ENCODE measurements at regions not wholly inside any gene's neighbourhood (a gene's known extent, or its start where the extent isn't known, plus 50 kb on each side); places are given as distances from the start of the nearest gene placed in this dataset.
A peak's percentile ranks its signal among the peaks of the same experiment; 100 is the strongest.

GRCh38 chr16:54407596-54407995, 121.0 kb upstream of the IRX3 start:
- no peak overlapping the region for H4K91ac ChIP-seq (ENCODE audit: low read depth, low read length)
- H3K79me2 ChIP-seq (ENCODE audit: control insufficient read depth, insufficient read depth, low read length, poor library complexity), result no peaks in the 10 kb centered on the region
- WGBS (ENCODE audit: extremely low coverage, insufficient coverage, insufficient read length), result no CpG with 5 or more reads among the region's 3 CpGs
- H2AFZ ChIP-seq (ENCODE audit: insufficient read depth, low read length, poor library complexity), result no peak overlapping the region
- no peak overlapping the region for H3K23ac ChIP-seq (ENCODE audit: low read length)
- H2BK120ac ChIP-seq (ENCODE audit: insufficient read depth, low read length, poor library complexity), result no peak overlapping the region
- no peak overlapping the region for H3K9ac ChIP-seq (ENCODE audit: low read length)
- no peaks in the 10 kb centered on the region for H3K36me3 ChIP-seq (ENCODE audit: control insufficient read depth in 1 of 2, insufficient read depth in 2 of 2, low read length in 2 of 2)
- H3K4me2 ChIP-seq (ENCODE audit: low read length), result no peak overlapping the region
- H3K79me1 ChIP-seq (ENCODE audit: low read length), result no peaks in the 10 kb centered on the region
- H3K14ac ChIP-seq (ENCODE audit: low read length), result no peak overlapping the region
- no peak overlapping the region for H2AK5ac ChIP-seq (ENCODE audit: low read length)
- no peak overlapping the region for H3K4me3 ChIP-seq (ENCODE audit: low read depth, low read length)
- H3K27ac ChIP-seq (ENCODE audit: low read depth, low read length), result no peak overlapping the region
- H3K9me3 ChIP-seq (ENCODE audit: insufficient read depth, low read depth, low read length), result no peaks in the 10 kb centered on the region
- no peak overlapping the region for H4K8ac ChIP-seq (ENCODE audit: low read depth, low read length)
- no peak overlapping the region for H2BK5ac ChIP-seq (ENCODE audit: low read depth, low read length, poor library complexity)
- H3K18ac ChIP-seq (ENCODE audit: low read length), result no peak overlapping the region
- DNase-seq, result peak; percentile 10 to 22
- H3K4me1 ChIP-seq (ENCODE audit: control insufficient read depth in 1 of 2, insufficient read depth in 2 of 2, low read length in 2 of 2), result peaks cover 0 to 6% of the 10 kb centered on the region in 2 experiments
- H2BK12ac ChIP-seq (ENCODE audit: low read length), result no peak overlapping the region
- no peaks in the 10 kb centered on the region for H3K27me3 ChIP-seq (ENCODE audit: insufficient read depth, low read length)
- no peak overlapping the region for H4K12ac ChIP-seq (ENCODE audit: low read depth, low read length)
- no peak overlapping the region for H3K4ac ChIP-seq (ENCODE audit: low read depth, low read length)

GRCh38 chr16:54405478-54405877, 118.9 kb upstream of the IRX3 start:
- H3K4me2 ChIP-seq (ENCODE audit: low read length), result no peak overlapping the region
- H2AK5ac ChIP-seq (ENCODE audit: low read length), result no peak overlapping the region
- no peak overlapping the region for H2BK5ac ChIP-seq (ENCODE audit: low read depth, low read length, poor library complexity)
- no peak overlapping the region for H2BK12ac ChIP-seq (ENCODE audit: low read length)
- H2AFZ ChIP-seq (ENCODE audit: insufficient read depth, low read length, poor library complexity), result no peak overlapping the region
- H3K79me2 ChIP-seq (ENCODE audit: control insufficient read depth, insufficient read depth, low read length, poor library complexity), result no peaks in the 10 kb centered on the region
- H3K4me1 ChIP-seq (ENCODE audit: control insufficient read depth in 1 of 2, insufficient read depth in 2 of 2, low read length in 2 of 2), result peaks cover 0 to 6% of the 10 kb centered on the region in 2 experiments
- H2BK120ac ChIP-seq (ENCODE audit: insufficient read depth, low read length, poor library complexity), result no peak overlapping the region
- no CpG with 5 or more reads among the region's 5 CpGs for WGBS (ENCODE audit: extremely low coverage, insufficient coverage, insufficient read length)
- H3K79me1 ChIP-seq (ENCODE audit: low read length), result no peaks in the 10 kb centered on the region
- no peak for DNase-seq
- H4K91ac ChIP-seq (ENCODE audit: low read depth, low read length), result no peak overlapping the region
- no peaks in the 10 kb centered on the region for H3K9me3 ChIP-seq (ENCODE audit: insufficient read depth, low read depth, low read length)
- no peak overlapping the region for H4K8ac ChIP-seq (ENCODE audit: low read depth, low read length)
- no peaks in the 10 kb centered on the region for H3K27me3 ChIP-seq (ENCODE audit: insufficient read depth, low read length)
- H3K4me3 ChIP-seq (ENCODE audit: low read depth, low read length), result no peak overlapping the region
- H3K9ac ChIP-seq (ENCODE audit: low read length), result no peak overlapping the region
- no peak overlapping the region for H3K14ac ChIP-seq (ENCODE audit: low read length)
- no peak overlapping the region for H3K4ac ChIP-seq (ENCODE audit: low read depth, low read length)
- H3K23ac ChIP-seq (ENCODE audit: low read length), result no peak overlapping the region
- H3K36me3 ChIP-seq (ENCODE audit: control insufficient read depth in 1 of 2, insufficient read depth in 2 of 2, low read length in 2 of 2), result no peaks in the 10 kb centered on the region
- H3K27ac ChIP-seq (ENCODE audit: low read depth, low read length), result no peak overlapping the region
- H4K12ac ChIP-seq (ENCODE audit: low read depth, low read length), result no peak overlapping the region
- H3K18ac ChIP-seq (ENCODE audit: low read length), result no peak overlapping the region

GRCh38 chr16:54403580-54403979, 117.0 kb upstream of the IRX3 start:
- H3K14ac ChIP-seq (ENCODE audit: low read length), result no peak overlapping the region
- no peak overlapping the region for H2AK5ac ChIP-seq (ENCODE audit: low read length)
- no peak overlapping the region for H3K4me3 ChIP-seq (ENCODE audit: low read depth, low read length)
- no CpG with 5 or more reads among the region's 2 CpGs for WGBS (ENCODE audit: extremely low coverage, insufficient coverage, insufficient read length)
- no peak overlapping the region for H2BK5ac ChIP-seq (ENCODE audit: low read depth, low read length, poor library complexity)
- no peaks in the 10 kb centered on the region for H3K79me2 ChIP-seq (ENCODE audit: control insufficient read depth, insufficient read depth, low read length, poor library complexity)
- H2BK120ac ChIP-seq (ENCODE audit: insufficient read depth, low read length, poor library complexity), result no peak overlapping the region
- H4K8ac ChIP-seq (ENCODE audit: low read depth, low read length), result no peak overlapping the region
- H3K27ac ChIP-seq (ENCODE audit: low read depth, low read length), result no peak overlapping the region
- no peaks in the 10 kb centered on the region for H3K27me3 ChIP-seq (ENCODE audit: insufficient read depth, low read length)
- no peak overlapping the region for H3K4ac ChIP-seq (ENCODE audit: low read depth, low read length)
- no peak overlapping the region for H3K18ac ChIP-seq (ENCODE audit: low read length)
- no peak overlapping the region for H3K9ac ChIP-seq (ENCODE audit: low read length)
- DNase-seq, result peak; percentile 6 to 50
- H4K91ac ChIP-seq (ENCODE audit: low read depth, low read length), result no peak overlapping the region
- H2BK12ac ChIP-seq (ENCODE audit: low read length), result no peak overlapping the region
- H3K4me2 ChIP-seq (ENCODE audit: low read length), result no peak overlapping the region
- H4K12ac ChIP-seq (ENCODE audit: low read depth, low read length), result no peak overlapping the region
- H3K36me3 ChIP-seq (ENCODE audit: control insufficient read depth in 1 of 2, insufficient read depth in 2 of 2, low read length in 2 of 2), result no peaks in the 10 kb centered on the region
- no peaks in the 10 kb centered on the region for H3K9me3 ChIP-seq (ENCODE audit: insufficient read depth, low read depth, low read length)
- no peak overlapping the region for H3K23ac ChIP-seq (ENCODE audit: low read length)
- peaks cover 0 to 6% of the 10 kb centered on the region in 2 experiments for H3K4me1 ChIP-seq (ENCODE audit: control insufficient read depth in 1 of 2, insufficient read depth in 2 of 2, low read length in 2 of 2)
- no peaks in the 10 kb centered on the region for H3K79me1 ChIP-seq (ENCODE audit: low read length)
- no peak overlapping the region for H2AFZ ChIP-seq (ENCODE audit: insufficient read depth, low read length, poor library complexity)

GRCh38 chr16:54402873-54403272, 116.3 kb upstream of the IRX3 start:
- H3K9me3 ChIP-seq (ENCODE audit: insufficient read depth, low read depth, low read length), result no peaks in the 10 kb centered on the region
- no peaks in the 10 kb centered on the region for H3K79me2 ChIP-seq (ENCODE audit: control insufficient read depth, insufficient read depth, low read length, poor library complexity)
- no peaks in the 10 kb centered on the region for H3K27me3 ChIP-seq (ENCODE audit: insufficient read depth, low read length)
- no peak overlapping the region for H3K4me3 ChIP-seq (ENCODE audit: low read depth, low read length)
- H3K79me1 ChIP-seq (ENCODE audit: low read length), result no peaks in the 10 kb centered on the region
- H3K18ac ChIP-seq (ENCODE audit: low read length), result no peak overlapping the region
- no peak overlapping the region for H4K12ac ChIP-seq (ENCODE audit: low read depth, low read length)
- no peak overlapping the region for H4K91ac ChIP-seq (ENCODE audit: low read depth, low read length)
- no peak overlapping the region for H2BK12ac ChIP-seq (ENCODE audit: low read length)
- peaks cover 0 to 6% of the 10 kb centered on the region in 2 experiments for H3K4me1 ChIP-seq (ENCODE audit: control insufficient read depth in 1 of 2, insufficient read depth in 2 of 2, low read length in 2 of 2)
- H3K36me3 ChIP-seq (ENCODE audit: control insufficient read depth in 1 of 2, insufficient read depth in 2 of 2, low read length in 2 of 2), result no peaks in the 10 kb centered on the region
- no peak overlapping the region for H2BK5ac ChIP-seq (ENCODE audit: low read depth, low read length, poor library complexity)
- H3K4me2 ChIP-seq (ENCODE audit: low read length), result no peak overlapping the region
- H3K9ac ChIP-seq (ENCODE audit: low read length), result no peak overlapping the region
- no peak overlapping the region for H2BK120ac ChIP-seq (ENCODE audit: insufficient read depth, low read length, poor library complexity)
- WGBS (ENCODE audit: extremely low coverage, insufficient coverage, insufficient read length), result no CpG with 5 or more reads among the region's 5 CpGs
- DNase-seq, result no peak
- no peak overlapping the region for H4K8ac ChIP-seq (ENCODE audit: low read depth, low read length)
- no peak overlapping the region for H3K27ac ChIP-seq (ENCODE audit: low read depth, low read length)
- H3K14ac ChIP-seq (ENCODE audit: low read length), result no peak overlapping the region
- no peak overlapping the region for H2AFZ ChIP-seq (ENCODE audit: insufficient read depth, low read length, poor library complexity)
- no peak overlapping the region for H2AK5ac ChIP-seq (ENCODE audit: low read length)
- no peak overlapping the region for H3K4ac ChIP-seq (ENCODE audit: low read depth, low read length)
- no peak overlapping the region for H3K23ac ChIP-seq (ENCODE audit: low read length)

Data from trophoblast cell (in vitro differentiated cells and primary cell).